Kidney epithelial cell (primary cell): ENCODE measurements at regions not wholly inside any gene's neighbourhood (a gene's known extent, or its start where the extent isn't known, plus 50 kb on each side); places are given as distances from the start of the nearest gene placed in this dataset.

Experiments used
- DNase-seq: peaks from one replicate; pipeline ENCODE4 v3.0.0-alpha.2; 2010; ENCODE audit warnings: low read depth
- H3K27me3 ChIP-seq: 2 replicates; pipeline ENCODE4 v1.6.0; 2011; ENCODE audit warnings: low read length; ENCODE audit not compliant: control insufficient read depth, insufficient read depth
- H3K36me3 ChIP-seq: 2 replicates; pipeline ENCODE4 v1.5.1; 2011; ENCODE audit warnings: low read length; ENCODE audit not compliant: control insufficient read depth, insufficient read depth
- H3K4me3 ChIP-seq: 2 replicates; pipeline ENCODE4 v1.5.1; 2011; ENCODE audit warnings: low read depth, mild to moderate bottlenecking, control low read depth, low read length
- TF ChIP-seq, protein P1 (sequence below): IDR thresholded peaks from 2 replicates; pipeline ENCODE4 v1.5.1; 2011; ENCODE audit warnings: mild to moderate bottlenecking, moderate library complexity, low read length, control low read depth, inconsistent platforms; ENCODE audit not compliant: insufficient read depth, poor library complexity, severe bottlenecking

DNA sequence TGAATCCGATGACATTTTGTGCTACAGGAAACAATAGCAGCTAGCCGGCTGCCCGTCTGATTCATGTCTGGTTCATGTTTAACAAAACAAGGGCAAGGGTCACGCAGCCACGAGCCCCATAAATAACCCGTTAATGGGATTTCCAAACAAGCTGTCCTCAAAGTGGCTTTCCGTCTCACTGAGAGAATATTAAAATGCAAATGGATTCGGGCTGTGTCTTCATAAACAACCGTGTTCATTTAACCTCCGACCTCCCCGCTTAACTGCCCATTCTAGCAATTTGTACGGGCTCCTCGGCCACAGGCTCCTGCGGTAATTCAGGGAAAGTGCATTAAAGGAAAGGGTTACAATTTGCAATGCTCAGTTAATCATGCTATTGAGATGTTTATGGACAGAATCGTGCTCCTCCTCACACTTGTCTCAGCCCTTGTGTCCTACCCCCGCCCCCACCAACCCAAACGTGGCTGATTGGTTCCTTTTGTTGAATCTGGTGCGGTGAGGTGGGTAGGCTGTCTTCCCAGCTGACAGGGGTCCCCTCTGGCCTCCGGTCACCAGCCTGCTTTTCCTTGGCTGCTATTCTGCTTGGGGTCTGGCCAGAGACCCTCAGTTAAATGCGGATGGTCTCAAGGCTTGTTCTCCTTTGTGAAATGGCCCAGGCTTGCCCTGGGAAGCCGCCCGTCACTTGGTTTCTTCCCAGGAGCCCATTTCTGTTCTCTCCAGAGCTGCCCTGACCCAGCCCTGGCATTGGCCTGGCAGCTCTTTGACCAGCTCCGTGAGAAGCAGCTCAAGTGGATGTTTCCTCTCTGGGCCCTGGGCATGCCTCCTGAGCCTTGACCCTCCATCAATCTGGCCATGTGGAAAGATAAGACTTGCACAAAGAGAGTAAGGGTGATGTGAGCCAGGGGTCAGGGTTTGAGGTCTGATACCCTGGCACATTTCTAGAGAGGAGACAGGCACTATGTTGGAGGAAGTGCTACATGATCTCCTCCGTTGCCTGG lies 200.7 kb upstream of the POU3F1 start:
- Histone ChIP-seq H3K4me3 (no peak overlapping the region), H3K27me3 (peaks cover 36% of the 10 kb centered on the region), H3K36me3 (no peaks in the 10 kb centered on the region)
- TF ChIP-seq, protein P1, sequence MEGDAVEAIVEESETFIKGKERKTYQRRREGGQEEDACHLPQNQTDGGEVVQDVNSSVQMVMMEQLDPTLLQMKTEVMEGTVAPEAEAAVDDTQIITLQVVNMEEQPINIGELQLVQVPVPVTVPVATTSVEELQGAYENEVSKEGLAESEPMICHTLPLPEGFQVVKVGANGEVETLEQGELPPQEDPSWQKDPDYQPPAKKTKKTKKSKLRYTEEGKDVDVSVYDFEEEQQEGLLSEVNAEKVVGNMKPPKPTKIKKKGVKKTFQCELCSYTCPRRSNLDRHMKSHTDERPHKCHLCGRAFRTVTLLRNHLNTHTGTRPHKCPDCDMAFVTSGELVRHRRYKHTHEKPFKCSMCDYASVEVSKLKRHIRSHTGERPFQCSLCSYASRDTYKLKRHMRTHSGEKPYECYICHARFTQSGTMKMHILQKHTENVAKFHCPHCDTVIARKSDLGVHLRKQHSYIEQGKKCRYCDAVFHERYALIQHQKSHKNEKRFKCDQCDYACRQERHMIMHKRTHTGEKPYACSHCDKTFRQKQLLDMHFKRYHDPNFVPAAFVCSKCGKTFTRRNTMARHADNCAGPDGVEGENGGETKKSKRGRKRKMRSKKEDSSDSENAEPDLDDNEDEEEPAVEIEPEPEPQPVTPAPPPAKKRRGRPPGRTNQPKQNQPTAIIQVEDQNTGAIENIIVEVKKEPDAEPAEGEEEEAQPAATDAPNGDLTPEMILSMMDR: no peak
- peak; percentile 53 for DNase-seq

GRCh38 chr1:38244218-38244845 lies 197.7 kb upstream of the POU3F1 start:
- TF ChIP-seq, protein P1: no peak
- Histone ChIP-seq H3K27me3 (peaks cover 18% of the 10 kb centered on the region), H3K36me3 (no peaks in the 10 kb centered on the region), H3K4me3 (no peak overlapping the region)
- no peak for DNase-seq

DNA sequence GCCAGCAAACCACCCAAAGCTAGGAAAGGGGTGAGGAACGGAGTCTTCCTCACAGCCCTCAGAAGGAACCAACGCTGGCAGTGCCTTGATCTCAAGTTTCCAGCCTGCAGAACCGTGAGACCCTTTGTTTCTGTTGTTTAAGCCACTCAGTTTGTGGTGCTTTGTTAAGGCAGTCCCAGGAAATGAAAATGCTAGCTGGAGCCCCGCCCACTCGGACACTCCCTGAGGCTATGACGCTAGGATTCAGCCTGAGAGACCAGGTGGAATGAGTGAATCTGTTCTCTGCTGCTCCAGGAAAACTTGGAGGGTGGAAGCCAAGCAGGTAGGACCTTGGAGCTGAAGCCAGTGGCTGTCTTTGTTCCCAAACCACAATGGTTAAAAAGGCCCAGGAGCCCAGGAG lies 196.5 kb upstream of the POU3F1 start:
- Histone ChIP-seq H3K27me3 (peaks cover 9% of the 10 kb centered on the region), H3K36me3 (no peaks in the 10 kb centered on the region), H3K4me3 (no peak overlapping the region)
- no peak for DNase-seq
- TF ChIP-seq, protein P1: no peak

DNA sequence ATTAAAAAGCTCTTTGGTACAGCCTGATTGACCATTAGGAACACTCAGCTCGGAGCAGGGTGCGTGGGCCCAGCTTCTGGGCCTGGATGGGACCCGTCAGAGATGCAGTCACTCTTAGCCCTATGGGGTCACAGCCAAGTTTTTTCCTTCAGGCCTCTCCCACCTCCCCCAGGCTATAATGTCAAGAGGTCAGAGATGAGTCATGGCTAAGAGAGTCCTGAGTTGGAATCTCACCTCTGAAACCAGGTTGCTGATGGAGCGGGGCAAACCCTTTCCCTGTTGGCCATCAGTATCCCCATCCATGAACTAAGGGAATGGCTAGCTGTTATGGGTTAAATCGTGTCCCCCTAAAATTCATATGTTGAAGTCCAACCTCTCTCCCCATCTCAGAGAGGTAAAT lies 195.9 kb upstream of the POU3F1 start:
- DNase-seq: no peak
- TF ChIP-seq, protein P1: no peak

GRCh38 chr1:38241594-38242334 lies 195.2 kb upstream of the POU3F1 start:
- TF ChIP-seq, protein P1: no peak
- H3K4me3 ChIP-seq: no peak overlapping the region
- DNase-seq: no peak
- H3K36me3 ChIP-seq: no peaks in the 10 kb centered on the region
- H3K27me3 ChIP-seq: peaks cover 7% of the 10 kb centered on the region

More for the DNA sequence above, 195.9 kb upstream of the POU3F1 start:
- no peaks in the 10 kb centered on the region for H3K36me3 ChIP-seq
- no peak overlapping the region for H3K4me3 ChIP-seq
- peaks cover 7% of the 10 kb centered on the region for H3K27me3 ChIP-seq
